ENCODE measurements at regions not wholly inside any gene's neighbourhood (a gene's known extent, or its start where the extent isn't known, plus 50 kb on each side); places are given as distances from the start of the nearest gene placed in this dataset.

- no peaks in the 10 kb centered on the region for H3K27me3 ChIP-seq (ENCODE audit: control insufficient read depth, insufficient read depth, low read length)
- H3K4me3 ChIP-seq (ENCODE audit: low read depth, low read length) = no peak overlapping the region
- no peaks in the 10 kb centered on the region for H3K9me3 ChIP-seq (ENCODE audit: control insufficient read depth, insufficient read depth, low read length)
- no peak overlapping the region for H3K27ac ChIP-seq (ENCODE audit: low read depth, low read length)
- DNase-seq (ENCODE audit: low read depth, low spot score) = no peak
- TF ChIP-seq CTCF (IDR thresholded peaks at IDR 0.05; ENCODE audit: low read depth, low read length) = no peak
- ChIA-PET CTCF (no interaction called here), POLR2A (no interaction called here)
Measured at GRCh38 chr1:60753036-60753900, 329.1 kb upstream of the NFIA start.

- Histone ChIP-seq H3K4me3 (ENCODE audit: low read depth, low read length) (no peak overlapping the region), H3K27me3 (ENCODE audit: control insufficient read depth, insufficient read depth, low read length) (no peaks in the 10 kb centered on the region), H3K27ac (ENCODE audit: low read depth, low read length) (no peak overlapping the region), H3K9me3 (ENCODE audit: control insufficient read depth, insufficient read depth, low read length) (no peaks in the 10 kb centered on the region)
- CTCF ChIA-PET = no interaction called here
- no peak for DNase-seq (ENCODE audit: low read depth, low spot score)
- TF ChIP-seq CTCF (IDR thresholded peaks at IDR 0.05; ENCODE audit: low read depth, low read length) = no peak
- POLR2A ChIA-PET = no interaction called here
Measured at GRCh38 chr1:60751306-60751705, 331.1 kb upstream of the NFIA start.

GRCh38 chr1:60747353-60747752 is 335.0 kb upstream of the NFIA start:
- H3K27ac ChIP-seq (ENCODE audit: low read depth, low read length) = no peak overlapping the region

GRCh38 chr1:60746278-60746791 is 336.0 kb upstream of the NFIA start:
- ChIA-PET POLR2A (no interaction called here), CTCF (interaction anchor here (0.6 kb wide), 1 partner anchor 509 kb away, joined by 3 read pairs; no protein-coding TSS in a partner anchor)
- no peak overlapping the region for H3K4me3 ChIP-seq (ENCODE audit: low read depth, low read length)
- TF ChIP-seq CTCF (IDR thresholded peaks at IDR 0.05; ENCODE audit: low read depth, low read length) = no peak
- H3K27ac ChIP-seq (ENCODE audit: low read depth, low read length) = no peak overlapping the region
- no peaks in the 10 kb centered on the region for H3K27me3 ChIP-seq (ENCODE audit: control insufficient read depth, insufficient read depth, low read length)
- H3K9me3 ChIP-seq (ENCODE audit: control insufficient read depth, insufficient read depth, low read length) = no peaks in the 10 kb centered on the region
- no peak for DNase-seq (ENCODE audit: low read depth, low spot score)

More at GRCh38 chr1:60747353-60747752, 335.0 kb upstream of the NFIA start:
- Histone ChIP-seq H3K4me3 (ENCODE audit: low read depth, low read length) (no peak overlapping the region), H3K9me3 (ENCODE audit: control insufficient read depth, insufficient read depth, low read length) (no peaks in the 10 kb centered on the region), H3K27me3 (ENCODE audit: control insufficient read depth, insufficient read depth, low read length) (no peaks in the 10 kb centered on the region)
- CTCF ChIA-PET = interaction anchor here (0.5 kb wide), 1 partner anchor 250 kb away, joined by 6 read pairs; no protein-coding TSS in a partner anchor
- POLR2A ChIA-PET = no interaction called here
- no peak for TF ChIP-seq CTCF (IDR thresholded peaks at IDR 0.05; ENCODE audit: low read depth, low read length)
- DNase-seq (ENCODE audit: low read depth, low spot score) = no peak

GRCh38 chr1:60745484-60745883 is 336.9 kb upstream of the NFIA start:
- CTCF ChIA-PET = no interaction called here
- no peak for DNase-seq (ENCODE audit: low read depth, low spot score)
- H3K27me3 ChIP-seq (ENCODE audit: control insufficient read depth, insufficient read depth, low read length) = no peaks in the 10 kb centered on the region
- TF ChIP-seq CTCF (IDR thresholded peaks at IDR 0.05; ENCODE audit: low read depth, low read length) = no peak
- H3K4me3 ChIP-seq (ENCODE audit: low read depth, low read length) = no peak overlapping the region
- POLR2A ChIA-PET = no interaction called here
- no peaks in the 10 kb centered on the region for H3K9me3 ChIP-seq (ENCODE audit: control insufficient read depth, insufficient read depth, low read length)
- no peak overlapping the region for H3K27ac ChIP-seq (ENCODE audit: low read depth, low read length)
